Trophoblast cell (in vitro differentiated cells and primary cell): ENCODE measurements at regions not wholly inside any gene's neighbourhood (a gene's known extent, or its start where the extent isn't known, plus 50 kb on each side); places are given as distances from the start of the nearest gene placed in this dataset.
"Not testable (repeated sequence)": the region's sequence is repeated elsewhere in the genome, so short reads cannot be mapped to it uniquely, and the experiment has no call there.

ENCODE experiments used
- DNase-seq, 2 donors: peaks; one replicate each; pipeline ENCODE4 v3.0.0-alpha.2; 2016
- H2AFZ ChIP-seq: 2 replicates; pipeline ENCODE4 v1.6.1; 2013; ENCODE audit warnings: low read length, moderate library complexity, mild to moderate bottlenecking; ENCODE audit not compliant: insufficient read depth, poor library complexity
- H2AK5ac ChIP-seq: 2 replicates; pipeline ENCODE4 v1.6.1; 2013; ENCODE audit warnings: mild to moderate bottlenecking, low read length
- H2BK120ac ChIP-seq: 2 replicates; pipeline ENCODE4 v1.6.1; 2013; ENCODE audit warnings: low read length, mild to moderate bottlenecking, moderate library complexity; ENCODE audit not compliant: insufficient read depth, poor library complexity
- H2BK12ac ChIP-seq: 2 replicates; pipeline ENCODE4 v1.6.1; 2013; ENCODE audit warnings: mild to moderate bottlenecking, low read length, moderate library complexity
- H2BK5ac ChIP-seq: 2 replicates; pipeline ENCODE4 v1.6.1; 2013; ENCODE audit warnings: low read length, low read depth, moderate library complexity, mild to moderate bottlenecking; ENCODE audit not compliant: poor library complexity
- H3K14ac ChIP-seq: 2 replicates; pipeline ENCODE4 v1.6.1; 2013; ENCODE audit warnings: mild to moderate bottlenecking, low read length
- H3K18ac ChIP-seq: 2 replicates; pipeline ENCODE4 v1.6.1; 2013; ENCODE audit warnings: mild to moderate bottlenecking, low read length
- H3K23ac ChIP-seq: 2 replicates; pipeline ENCODE4 v1.6.1; 2013; ENCODE audit warnings: low read length
- H3K27ac ChIP-seq: 2 replicates; pipeline ENCODE4 v1.5.1; 2013; ENCODE audit warnings: low read depth, mild to moderate bottlenecking, inconsistent platforms, low read length, moderate library complexity
- H3K27me3 ChIP-seq: 2 replicates; pipeline ENCODE4 v1.6.1; 2013; ENCODE audit warnings: inconsistent platforms, mild to moderate bottlenecking, low read length, moderate library complexity; ENCODE audit not compliant: insufficient read depth
- H3K36me3 ChIP-seq, 2 experiments: 1 replicate in 1 of 2; 2 replicates in 1 of 2; pipeline ENCODE4 v1.6.1; 2013; ENCODE audit warnings: low read length in 2 of 2, mild to moderate bottlenecking in 2 of 2, moderate library complexity in 1 of 2; ENCODE audit not compliant: insufficient read depth in 2 of 2, control insufficient read depth in 1 of 2
- H3K4ac ChIP-seq: 2 replicates; pipeline ENCODE4 v1.6.1; 2013; ENCODE audit warnings: low read depth, mild to moderate bottlenecking, low read length, moderate library complexity
- H3K4me1 ChIP-seq, 2 experiments: 1 replicate in 1 of 2; 2 replicates in 1 of 2; pipeline ENCODE4 v1.6.1; 2013; ENCODE audit warnings: low read length in 2 of 2, mild to moderate bottlenecking in 2 of 2, moderate library complexity in 1 of 2; ENCODE audit not compliant: insufficient read depth in 2 of 2, control insufficient read depth in 1 of 2
- H3K4me2 ChIP-seq: 2 replicates; pipeline ENCODE4 v1.6.1; 2013; ENCODE audit warnings: inconsistent platforms, mild to moderate bottlenecking, low read length, moderate library complexity
- H3K4me3 ChIP-seq: 2 replicates; pipeline ENCODE4 v1.5.1; 2013; ENCODE audit warnings: mild to moderate bottlenecking, low read depth, low read length, inconsistent platforms
- H3K79me1 ChIP-seq: one replicate; pipeline ENCODE4 v1.6.1; 2013; ENCODE audit warnings: low read length
- H3K79me2 ChIP-seq: 2 replicates; pipeline ENCODE4 v1.6.1; 2013; ENCODE audit warnings: low read length, mild to moderate bottlenecking; ENCODE audit not compliant: control insufficient read depth, insufficient read depth, poor library complexity
- H3K9ac ChIP-seq: 2 replicates; pipeline ENCODE4 v1.6.1; 2013; ENCODE audit warnings: mild to moderate bottlenecking, low read length
- H3K9me3 ChIP-seq: 2 replicates; pipeline ENCODE4 v1.6.1; 2013; ENCODE audit warnings: low read depth, mild to moderate bottlenecking, control low read depth, inconsistent platforms, low read length; ENCODE audit not compliant: insufficient read depth
- H4K12ac ChIP-seq: 2 replicates; pipeline ENCODE4 v1.6.1; 2013; ENCODE audit warnings: low read depth, mild to moderate bottlenecking, low read length, moderate library complexity
- H4K8ac ChIP-seq: 2 replicates; pipeline ENCODE4 v1.6.1; 2013; ENCODE audit warnings: low read depth, mild to moderate bottlenecking, low read length, moderate library complexity
- H4K91ac ChIP-seq: one replicate; pipeline ENCODE4 v1.6.1; 2013; ENCODE audit warnings: low read depth, mild to moderate bottlenecking, low read length, moderate library complexity
- WGBS: extraction: QIAGEN DNeasy Blood & Tissue Kit; methylation state at CpG from one replicate; pipeline ENCODE4 v1.1.7; 2013; ENCODE audit warnings: missing lambda C conversion rate; ENCODE audit not compliant: insufficient read length, insufficient coverage; ENCODE audit errors: extremely low coverage; 5-methylcytosine and 5-hydroxymethylcytosine counted together

DNA sequence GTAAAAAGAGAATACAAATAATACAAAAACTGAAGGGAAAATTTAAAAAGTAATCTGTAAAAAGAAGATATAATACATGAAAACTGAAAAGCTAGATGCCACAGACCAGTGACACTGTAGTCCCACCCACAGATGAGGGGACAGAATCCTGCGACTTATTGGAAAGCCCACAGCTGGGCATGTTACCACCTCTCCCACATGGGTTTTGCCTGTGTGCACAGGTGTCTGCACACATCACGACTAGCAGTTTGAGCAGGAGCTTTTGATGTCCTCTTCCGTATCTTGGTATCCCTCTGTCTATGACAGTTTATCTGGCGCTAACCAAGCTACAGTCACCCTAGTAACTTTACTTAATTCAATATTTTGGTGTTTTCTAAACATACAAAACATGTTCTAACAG, 291.1 kb upstream of the EXOC2 start:
- no peaks in the 10 kb centered on the region for H3K27me3 ChIP-seq
- H3K4me2 ChIP-seq: no peak overlapping the region
- no peak overlapping the region for H2AFZ ChIP-seq
- H3K23ac ChIP-seq: no peak overlapping the region
- H3K79me1 ChIP-seq: no peaks in the 10 kb centered on the region
- H2BK12ac ChIP-seq: no peak overlapping the region
- no peak overlapping the region for H3K18ac ChIP-seq
- H2AK5ac ChIP-seq: no peak overlapping the region
- no peak overlapping the region for H3K4me3 ChIP-seq
- H3K4ac ChIP-seq: no peak overlapping the region
- no peaks in the 10 kb centered on the region for H3K79me2 ChIP-seq
- H4K12ac ChIP-seq: no peak overlapping the region
- H3K9me3 ChIP-seq: no peaks in the 10 kb centered on the region
- no peaks in the 10 kb centered on the region for H3K4me1 ChIP-seq
- H2BK120ac ChIP-seq: no peak overlapping the region
- H3K14ac ChIP-seq: no peak overlapping the region
- H3K9ac ChIP-seq: no peak overlapping the region
- H4K91ac ChIP-seq: no peak overlapping the region
- H4K8ac ChIP-seq: no peak overlapping the region
- no peaks in the 10 kb centered on the region for H3K36me3 ChIP-seq
- no peak overlapping the region for H2BK5ac ChIP-seq
- DNase-seq: no peak
- no peak overlapping the region for H3K27ac ChIP-seq
- no CpG with 5 or more reads among the region's 4 CpGs for WGBS

DNA sequence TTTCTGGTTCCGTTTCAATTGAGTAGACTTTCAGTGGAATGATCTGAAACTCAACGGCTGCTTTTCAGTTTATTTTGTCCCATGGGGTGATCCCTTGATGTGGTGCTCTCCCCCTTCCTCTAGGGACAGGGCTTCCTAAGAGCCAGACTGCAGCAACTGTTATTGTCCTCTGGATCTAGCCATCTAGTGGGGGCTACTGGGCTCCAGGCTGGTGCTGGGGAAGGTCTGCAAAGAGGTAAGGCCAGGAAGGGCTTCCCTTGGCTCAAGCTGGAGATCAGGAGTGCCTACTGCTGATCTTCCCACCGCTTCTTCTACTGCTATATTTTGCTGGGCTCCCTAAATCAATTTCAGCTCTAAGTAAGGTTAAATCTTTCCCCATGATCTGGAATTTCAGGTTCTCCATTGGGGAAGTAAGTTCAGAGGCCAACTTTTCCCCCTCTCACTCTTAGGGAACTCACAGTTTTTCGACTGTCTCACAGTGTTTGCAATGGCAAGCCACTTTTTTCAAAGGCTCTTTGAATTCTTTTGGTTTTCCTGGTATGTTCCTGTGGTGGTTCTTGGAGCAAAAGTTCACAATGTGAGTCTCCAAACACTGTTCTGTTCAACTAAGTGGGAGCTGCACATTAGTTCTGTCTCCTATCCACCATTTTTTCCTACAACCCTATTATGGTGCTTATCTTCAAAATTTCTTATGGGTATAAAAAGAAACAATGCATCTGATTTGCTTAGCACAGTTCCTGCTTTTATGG, 286.2 kb upstream of the EXOC2 start:
- H3K4me3 ChIP-seq: no peak overlapping the region
- H3K4ac ChIP-seq: no peak overlapping the region
- no peak overlapping the region for H2AFZ ChIP-seq
- H4K12ac ChIP-seq: no peak overlapping the region
- DNase-seq: no peak
- no CpG with 5 or more reads among the region's 4 CpGs for WGBS
- H3K9ac ChIP-seq: no peak overlapping the region
- H3K18ac ChIP-seq: no peak overlapping the region
- H3K4me1 ChIP-seq: no peaks in the 10 kb centered on the region
- no peak overlapping the region for H3K4me2 ChIP-seq
- no peak overlapping the region for H2BK120ac ChIP-seq
- H3K14ac ChIP-seq: no peak overlapping the region
- no peaks in the 10 kb centered on the region for H3K79me1 ChIP-seq
- H2BK5ac ChIP-seq: no peak overlapping the region
- no peak overlapping the region for H4K8ac ChIP-seq
- H2AK5ac ChIP-seq: no peak overlapping the region
- H2BK12ac ChIP-seq: no peak overlapping the region
- H3K27ac ChIP-seq: no peak overlapping the region
- H4K91ac ChIP-seq: no peak overlapping the region
- no peak overlapping the region for H3K23ac ChIP-seq
- no peaks in the 10 kb centered on the region for H3K79me2 ChIP-seq
- no peaks in the 10 kb centered on the region for H3K9me3 ChIP-seq
- no peaks in the 10 kb centered on the region for H3K36me3 ChIP-seq
- no peaks in the 10 kb centered on the region for H3K27me3 ChIP-seq

DNA sequence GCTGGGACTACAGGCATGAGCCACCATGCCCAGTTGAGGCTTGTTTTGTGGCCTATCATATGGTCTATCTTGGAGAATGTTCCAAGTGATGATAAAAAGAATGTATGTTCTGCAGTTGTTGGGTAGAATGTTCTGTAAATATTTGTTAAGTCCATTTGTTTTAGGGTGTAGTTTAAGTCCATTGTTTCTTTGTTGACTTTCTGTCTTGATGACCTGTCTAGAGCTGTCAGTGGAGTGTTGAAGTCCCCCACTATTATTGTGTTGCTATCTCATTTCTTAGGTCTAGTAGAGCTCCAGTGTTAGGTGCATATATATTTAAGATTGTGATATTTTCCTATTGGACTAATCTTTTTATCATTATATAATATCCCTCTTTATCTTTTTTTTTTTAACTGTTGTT, 284.3 kb upstream of the EXOC2 start:
- not testable (repeated sequence) for H3K9me3 ChIP-seq, H3K4me2 ChIP-seq, H3K27ac ChIP-seq, H3K4ac ChIP-seq, H3K79me2 ChIP-seq, H2AK5ac ChIP-seq, H4K12ac ChIP-seq, H2AFZ ChIP-seq, H3K79me1 ChIP-seq, H2BK120ac ChIP-seq, DNase-seq, H2BK5ac ChIP-seq, H3K14ac ChIP-seq, H3K9ac ChIP-seq, H4K91ac ChIP-seq, H3K23ac ChIP-seq, H3K4me3 ChIP-seq, H3K4me1 ChIP-seq, H2BK12ac ChIP-seq, H4K8ac ChIP-seq, H3K36me3 ChIP-seq, H3K18ac ChIP-seq, H3K27me3 ChIP-seq

DNA sequence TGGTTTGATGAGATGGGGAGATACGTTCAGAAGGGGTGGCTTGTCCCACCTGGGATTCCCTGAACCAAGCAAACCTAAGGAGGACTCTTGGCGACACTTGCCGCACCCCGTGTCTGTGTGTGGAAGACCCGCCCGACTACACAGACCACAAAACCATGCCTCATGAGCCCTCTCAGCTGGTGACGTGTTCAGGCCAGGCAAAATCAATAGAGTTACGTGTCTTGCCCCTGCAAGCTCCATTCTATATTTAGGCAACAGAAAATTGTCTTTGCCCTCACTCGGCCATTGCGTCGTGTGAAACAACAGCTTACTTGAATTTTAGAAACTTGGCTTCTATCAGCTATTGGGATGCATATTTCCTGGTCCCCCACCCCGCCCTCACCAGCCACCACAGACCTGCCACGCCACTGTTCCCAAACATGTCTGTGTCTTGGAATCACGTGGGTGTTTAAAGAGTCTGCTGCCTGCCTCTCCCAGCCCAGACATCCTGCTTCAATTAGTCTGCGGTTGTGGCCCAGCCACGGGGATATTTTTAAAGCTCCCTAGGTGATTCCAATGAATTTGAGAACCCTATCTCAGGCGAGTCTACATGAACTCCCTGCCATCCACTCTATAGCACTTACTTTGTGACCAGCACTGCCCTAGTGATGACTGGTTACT, 279.2 kb upstream of the EXOC2 start:
- Histone ChIP-seq H3K36me3 (no peaks in the 10 kb centered on the region), H3K4me2 (no peak overlapping the region), H3K27ac (no peak overlapping the region), H2AFZ (no peak overlapping the region), H4K91ac (no peak overlapping the region), H4K8ac (no peak overlapping the region), H4K12ac (no peak overlapping the region), H3K9me3 (no peaks in the 10 kb centered on the region), H3K4me3 (no peak overlapping the region), H2BK12ac (no peak overlapping the region), H2BK5ac (no peak overlapping the region), H3K4me1 (no peaks in the 10 kb centered on the region), H3K18ac (no peak overlapping the region), H3K14ac (no peak overlapping the region), H3K9ac (no peak overlapping the region), H3K79me2 (no peaks in the 10 kb centered on the region), H2BK120ac (no peak overlapping the region), H2AK5ac (no peak overlapping the region), H3K27me3 (no peaks in the 10 kb centered on the region), H3K79me1 (no peaks in the 10 kb centered on the region), H3K4ac (no peak overlapping the region), H3K23ac (no peak overlapping the region)
- DNase-seq: no peak
- WGBS: no CpG with 5 or more reads among the region's 17 CpGs
